GM18499 (cell line): ENCODE measurements at regions not wholly inside any gene's neighbourhood (a gene's known extent, or its start where the extent isn't known, plus 50 kb on each side); places are given as distances from the start of the nearest gene placed in this dataset.

Experiments used
- ATAC-seq: cut with Tn5 transposase; IDR thresholded peaks from one replicate; pipeline ENCODE4 v1.9.1; 2021; ENCODE audit warnings: moderate number of reproducible peaks; ENCODE audit not compliant: insufficient read depth, unreplicated experiment

DNA sequence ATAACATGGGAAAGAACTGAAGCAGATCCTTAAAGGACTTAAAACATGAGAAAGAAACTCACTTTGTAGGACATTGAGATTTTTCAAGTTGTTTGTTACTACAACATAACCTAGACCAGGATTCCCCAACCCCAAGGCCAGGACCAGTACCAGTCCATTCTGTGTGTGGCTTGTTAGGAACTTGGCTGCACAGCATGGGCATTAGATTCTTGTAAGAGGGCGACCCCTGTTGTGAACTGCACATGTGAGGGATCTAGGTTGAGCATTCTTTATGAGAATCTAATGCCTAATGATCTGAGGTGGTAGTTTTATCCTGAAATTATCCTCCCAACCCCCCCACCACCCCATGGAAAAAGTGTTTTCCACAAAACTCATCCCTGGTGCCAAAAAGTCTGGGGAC is 566.1 kb downstream of the KCTD8 start:
- no peak for ATAC-seq

DNA sequence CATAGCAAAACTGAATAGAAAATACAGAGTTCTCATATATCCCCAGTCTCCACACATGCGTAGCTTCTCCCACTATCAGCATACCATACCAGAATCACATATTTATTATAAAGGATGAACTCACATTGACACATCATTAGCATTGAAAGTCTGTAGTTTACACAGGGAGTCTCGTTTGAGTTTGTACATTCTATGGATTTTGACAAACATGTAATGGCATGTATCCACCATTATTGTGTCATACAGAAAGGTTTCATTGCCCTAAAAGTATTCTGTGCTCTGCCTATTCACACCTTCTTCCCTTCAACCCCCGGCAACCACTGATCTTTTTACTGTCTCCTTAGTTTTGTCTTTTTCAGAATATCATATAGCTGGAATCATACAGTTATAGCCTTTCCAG is 562.4 kb downstream of the KCTD8 start:
- no peak for ATAC-seq

DNA sequence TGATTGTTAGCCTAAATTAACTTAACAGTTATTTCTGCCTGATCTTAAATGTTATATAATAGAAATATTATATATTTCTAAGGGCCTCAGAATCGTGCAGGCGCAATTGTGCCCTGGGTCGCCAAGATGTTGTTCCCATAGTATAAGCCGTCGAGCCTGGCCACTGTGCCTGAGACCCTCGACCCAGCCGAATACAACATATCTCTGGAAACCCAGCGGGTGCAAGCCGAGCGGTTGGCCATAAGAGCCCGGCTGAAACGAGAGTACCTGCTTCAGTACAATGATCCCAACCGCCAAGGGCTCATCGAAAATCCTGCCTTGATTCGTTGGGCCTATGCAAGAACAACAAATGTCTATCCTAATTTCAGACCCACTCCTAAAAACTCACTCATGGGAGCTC is 549.8 kb downstream of the KCTD8 start:
- ATAC-seq, result no peak

DNA sequence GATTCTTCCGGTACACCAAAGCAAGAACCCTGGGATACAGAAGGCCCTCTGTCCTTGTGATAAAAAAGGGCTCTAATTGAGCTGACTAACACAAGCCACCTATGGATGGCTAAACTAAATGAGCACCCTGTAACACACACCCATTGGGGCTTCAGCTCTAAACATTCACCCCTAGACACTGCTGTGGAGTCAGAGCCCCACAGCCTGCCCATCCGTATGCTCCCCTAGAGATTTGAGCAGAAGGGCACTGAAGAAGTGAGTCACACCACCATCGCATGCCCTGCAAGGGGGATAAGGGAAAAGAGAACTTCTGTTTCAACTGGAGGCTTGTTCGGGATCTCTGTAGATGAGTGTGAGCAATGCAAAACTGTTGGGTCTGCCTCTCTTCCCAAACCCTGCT is 545.2 kb downstream of the KCTD8 start:
- ATAC-seq, result no peak

DNA sequence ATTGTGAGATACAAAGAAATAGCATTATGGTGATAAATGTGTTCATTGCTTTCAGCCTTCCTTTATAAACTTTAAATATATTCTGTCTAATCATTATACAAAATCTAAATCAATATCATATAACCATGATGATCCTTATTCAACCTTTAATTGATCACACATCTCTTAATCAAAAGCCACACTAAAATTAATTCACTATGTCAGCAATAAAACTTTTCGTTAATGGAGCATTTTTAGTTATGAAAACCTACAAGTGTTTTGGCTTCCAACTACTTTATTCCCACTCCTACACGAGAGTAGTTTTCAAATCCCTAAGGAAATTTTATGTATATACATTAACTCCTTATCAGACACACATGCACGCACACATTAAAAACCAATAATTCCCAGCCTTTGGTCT is 530.2 kb downstream of the KCTD8 start:
- no peak for ATAC-seq

DNA sequence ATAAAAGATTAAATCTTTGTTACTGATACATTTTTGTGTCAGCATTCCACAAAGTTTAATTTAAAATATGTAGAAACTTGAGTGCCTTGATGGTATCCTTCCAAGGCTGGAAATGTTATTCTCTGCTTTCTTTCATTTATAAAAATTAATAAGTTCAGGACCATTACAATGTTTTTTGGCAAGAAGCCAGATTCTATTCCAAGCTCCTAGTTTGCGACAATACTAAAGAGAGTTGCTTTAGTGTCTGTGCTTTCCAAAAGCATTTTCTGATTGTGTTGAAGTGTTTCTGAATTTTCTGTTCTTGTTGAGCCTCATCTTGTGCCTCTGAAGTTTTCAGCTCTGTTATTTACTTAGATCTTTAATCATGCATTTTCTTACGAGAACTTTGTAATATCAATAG is 516.2 kb downstream of the KCTD8 start:
- no peak for ATAC-seq

DNA sequence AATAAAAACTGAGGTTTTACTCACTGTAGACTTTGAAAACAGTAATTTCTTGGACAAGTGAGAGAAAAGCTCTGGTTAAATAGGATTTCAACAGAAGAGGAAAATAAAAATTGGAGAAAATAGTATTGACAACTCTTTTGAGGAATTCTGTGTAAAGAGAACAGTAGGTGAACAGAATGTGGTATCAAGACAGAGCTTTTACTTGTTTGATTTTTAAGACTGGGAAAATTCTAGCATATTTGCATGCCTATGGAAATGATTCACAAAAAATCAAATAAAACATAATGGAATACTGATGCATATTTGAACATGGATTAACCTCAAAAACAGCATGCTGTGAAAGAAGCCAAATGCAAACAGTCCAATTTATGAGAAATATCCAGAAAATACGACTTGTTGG is 504.6 kb downstream of the KCTD8 start:
- ATAC-seq, result no peak

DNA sequence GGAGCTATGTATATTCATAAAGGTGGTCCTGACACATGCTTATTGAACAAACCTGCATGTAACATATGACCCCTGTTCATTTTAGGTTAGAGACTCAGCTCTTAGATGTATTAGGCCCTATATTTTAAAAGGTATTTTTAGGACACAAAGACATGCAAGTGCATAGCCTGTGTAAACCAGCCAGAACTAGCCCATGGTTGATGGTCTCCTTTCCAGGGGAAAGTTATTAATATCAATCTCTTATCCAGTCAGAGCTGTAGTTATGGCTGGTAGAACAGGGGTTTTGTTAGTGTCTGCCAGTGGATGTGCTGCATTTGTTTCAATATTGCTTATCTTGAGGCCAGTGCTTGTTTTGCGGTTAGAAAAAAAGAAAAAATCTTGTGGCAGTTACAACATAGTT is 488.6 kb downstream of the KCTD8 start:
- no peak for ATAC-seq

DNA sequence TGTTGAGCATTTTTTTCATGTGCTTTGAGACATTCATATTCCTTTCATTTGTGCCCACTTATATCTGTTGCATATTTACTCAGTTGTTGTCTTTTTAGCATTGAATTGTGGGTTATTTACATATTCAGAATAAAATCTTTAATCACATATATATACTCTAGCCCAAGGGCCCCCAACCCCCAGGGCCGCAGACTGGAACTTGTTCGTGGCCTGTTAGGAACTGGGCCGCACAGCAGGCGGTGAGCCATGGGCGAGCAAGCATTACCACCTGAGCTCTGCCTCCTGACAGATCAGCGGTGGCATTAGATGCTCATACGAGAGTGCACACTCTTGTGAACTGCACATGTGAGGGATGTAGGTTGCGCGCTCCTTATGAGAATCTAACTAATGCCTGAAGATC is 480.6 kb downstream of the KCTD8 start:
- no peak for ATAC-seq

DNA sequence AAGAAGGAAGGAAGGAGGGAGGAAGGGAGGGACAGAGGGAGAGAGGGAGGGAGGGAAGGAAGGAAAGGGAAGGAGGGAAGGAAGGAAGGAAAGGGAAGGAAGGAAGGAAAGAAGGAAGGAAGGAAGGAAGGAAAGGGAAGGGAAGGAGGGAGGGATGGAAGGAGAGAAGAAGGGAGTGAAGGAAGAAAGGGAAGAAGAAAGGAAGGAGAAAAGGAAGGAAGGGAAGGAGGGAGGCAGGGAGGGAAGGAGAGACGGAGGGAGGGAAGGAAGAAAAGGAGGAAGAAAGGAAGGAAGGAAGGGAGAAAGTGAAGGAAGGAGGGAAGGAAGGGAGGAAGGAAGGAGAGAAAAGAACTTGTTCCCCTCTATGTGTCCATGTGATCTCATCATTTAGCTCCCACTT is 465.0 kb downstream of the KCTD8 start:
- no peak for ATAC-seq

DNA sequence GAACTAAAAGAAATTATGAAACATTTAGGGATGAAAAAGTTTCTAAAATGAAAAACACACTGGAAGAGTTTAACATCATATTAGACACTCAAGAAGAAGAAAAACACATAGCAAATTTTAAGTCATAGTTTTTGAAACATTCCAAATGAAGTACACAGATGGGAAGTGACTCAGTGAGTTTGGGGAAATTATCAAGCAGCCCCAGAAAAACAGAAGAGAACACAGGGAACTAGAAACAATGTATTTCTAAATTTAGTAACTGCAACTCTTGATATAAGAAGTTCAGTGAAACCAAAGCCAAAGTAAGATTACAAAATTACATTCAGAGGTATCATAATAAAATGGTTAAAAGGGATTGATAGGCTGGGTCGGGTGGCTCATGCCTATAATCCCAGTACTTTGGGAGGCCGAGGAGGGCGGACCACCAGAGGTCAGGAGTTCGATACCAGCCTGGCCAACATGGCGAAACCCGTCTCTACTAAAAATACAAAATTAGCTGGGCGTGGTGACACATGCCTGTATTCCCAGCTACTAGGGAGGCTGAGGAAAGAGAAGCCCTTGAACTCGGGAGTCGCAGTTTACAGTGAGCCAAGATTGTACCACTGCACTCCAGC is 461.2 kb downstream of the KCTD8 start:
- no peak for ATAC-seq

DNA sequence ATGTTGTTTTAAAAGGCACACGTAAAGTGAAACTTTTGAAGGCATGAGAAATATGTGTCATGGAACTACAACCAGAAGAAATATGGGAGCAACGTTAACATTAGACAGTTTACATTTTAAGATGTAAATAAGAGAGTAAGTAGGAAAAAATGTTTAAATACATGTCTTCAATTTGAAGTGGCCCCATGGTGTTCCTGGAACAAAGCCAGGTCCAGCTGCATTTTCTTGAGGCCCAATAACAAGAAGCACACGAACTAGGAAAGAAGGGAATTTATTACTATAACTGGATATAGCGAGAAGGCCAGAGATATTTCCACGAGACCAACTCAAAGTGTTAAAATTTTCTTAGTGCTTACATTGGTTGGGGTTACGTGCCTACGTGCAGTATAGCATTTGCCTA is 458.1 kb downstream of the KCTD8 start:
- no peak for ATAC-seq

DNA sequence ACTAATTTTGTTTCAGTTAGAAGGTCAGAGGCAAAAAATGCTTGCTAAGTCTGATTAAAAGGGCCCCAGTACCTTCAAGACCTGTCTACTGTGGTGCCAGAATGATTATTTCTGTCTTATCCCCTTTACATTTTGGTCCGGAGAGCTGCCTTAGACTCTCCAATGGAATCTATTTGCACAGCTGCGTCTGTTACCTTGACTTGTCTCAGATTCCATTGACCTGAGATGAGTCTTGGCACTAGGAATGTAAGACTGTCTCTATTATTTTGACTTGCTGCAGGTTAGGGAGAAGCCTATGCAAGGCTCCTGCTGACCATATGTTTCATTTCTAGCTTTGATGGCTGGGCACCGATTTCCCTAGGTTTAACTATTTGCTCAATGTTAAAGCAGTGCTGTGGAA is 457.6 kb downstream of the KCTD8 start:
- no peak for ATAC-seq

DNA sequence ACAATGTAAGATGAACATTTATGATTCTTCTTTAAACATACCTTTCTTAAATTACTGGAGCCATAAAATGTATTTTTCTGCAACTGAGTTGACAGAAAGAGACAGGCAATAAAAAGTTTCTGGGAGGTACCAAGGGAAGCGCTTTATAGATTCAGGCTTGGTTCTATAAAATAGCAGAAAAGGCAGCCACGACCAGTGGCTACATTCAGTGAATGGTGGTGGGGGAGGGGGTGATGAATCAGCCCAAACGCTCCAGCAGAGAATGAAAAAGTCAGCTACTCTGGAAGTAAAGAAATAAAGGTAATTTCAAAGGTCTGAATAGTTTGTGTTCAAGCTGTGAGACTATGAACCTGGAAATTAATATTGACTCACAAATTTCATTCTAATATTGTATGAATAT is 456.1 kb downstream of the KCTD8 start:
- ATAC-seq, result no peak

DNA sequence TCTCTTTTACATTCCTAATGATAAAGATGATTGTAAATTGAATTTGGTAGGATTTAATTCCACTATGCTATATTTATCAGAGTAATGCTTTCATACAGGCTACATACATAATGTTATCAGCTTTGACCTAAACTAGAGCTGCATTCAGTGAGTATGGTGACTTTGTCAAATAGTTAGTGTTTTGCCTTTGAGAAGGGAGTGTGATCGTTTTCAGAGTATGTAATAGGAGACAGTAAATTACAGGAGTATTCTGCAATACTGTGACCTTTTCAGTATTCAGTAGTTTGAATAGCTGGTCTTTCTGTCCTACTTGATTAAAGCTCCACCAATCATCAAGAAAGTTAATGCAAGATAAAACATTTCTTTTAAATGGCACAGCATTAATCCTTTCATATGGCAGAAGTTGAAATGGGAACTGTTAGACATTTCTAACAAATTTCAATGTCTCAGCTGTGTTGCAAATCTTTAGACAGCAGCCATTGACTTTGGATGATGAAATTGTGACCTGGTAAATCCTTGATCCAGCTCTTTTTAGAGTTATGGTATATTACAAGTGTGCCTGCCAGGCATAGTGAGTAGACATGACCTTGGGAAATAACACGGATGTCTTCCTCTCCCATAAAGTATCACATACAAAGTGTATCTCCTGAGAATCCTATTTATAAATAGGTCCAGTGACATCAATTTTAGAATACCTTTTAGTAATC is 455.3 kb downstream of the KCTD8 start:
- ATAC-seq, result no peak

DNA sequence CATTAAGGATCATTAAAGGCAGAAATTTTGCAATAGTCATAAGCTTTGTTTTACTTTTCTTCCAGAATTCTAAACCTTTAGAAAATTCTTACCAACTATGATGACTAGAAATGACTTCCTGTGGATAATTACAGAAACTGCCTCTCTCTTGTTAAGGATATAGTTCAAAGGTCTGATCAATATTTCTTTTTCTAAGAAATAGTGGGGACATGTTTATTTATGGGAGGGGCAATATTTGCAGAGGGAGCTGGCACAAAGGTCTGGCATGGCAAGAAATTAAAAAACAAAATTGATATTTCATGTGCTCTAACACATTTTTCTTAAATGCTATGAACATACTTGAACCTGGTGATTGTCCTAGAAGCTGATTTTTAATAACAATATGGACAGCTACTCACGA is 448.9 kb downstream of the KCTD8 start:
- ATAC-seq, result no peak

DNA sequence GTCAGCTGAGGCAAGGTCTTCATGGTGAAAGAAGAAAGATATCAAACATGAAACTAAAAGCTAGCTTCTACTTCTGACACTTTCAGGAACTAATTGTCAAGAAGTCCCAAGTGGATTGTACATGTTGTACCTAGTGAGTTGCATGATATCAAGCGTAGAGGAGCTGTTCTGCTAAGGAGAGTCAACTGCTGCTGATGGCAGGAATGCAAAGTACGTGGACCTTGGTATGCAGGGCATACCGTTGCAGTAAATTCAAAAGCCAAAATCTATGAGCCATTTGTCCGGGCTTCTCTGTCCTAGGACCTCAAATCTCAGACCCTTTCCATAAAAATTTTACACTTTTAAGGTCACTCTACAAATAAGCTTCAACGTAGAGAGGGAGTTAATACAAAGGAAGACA is 446.2 kb downstream of the KCTD8 start:
- ATAC-seq, result no peak

DNA sequence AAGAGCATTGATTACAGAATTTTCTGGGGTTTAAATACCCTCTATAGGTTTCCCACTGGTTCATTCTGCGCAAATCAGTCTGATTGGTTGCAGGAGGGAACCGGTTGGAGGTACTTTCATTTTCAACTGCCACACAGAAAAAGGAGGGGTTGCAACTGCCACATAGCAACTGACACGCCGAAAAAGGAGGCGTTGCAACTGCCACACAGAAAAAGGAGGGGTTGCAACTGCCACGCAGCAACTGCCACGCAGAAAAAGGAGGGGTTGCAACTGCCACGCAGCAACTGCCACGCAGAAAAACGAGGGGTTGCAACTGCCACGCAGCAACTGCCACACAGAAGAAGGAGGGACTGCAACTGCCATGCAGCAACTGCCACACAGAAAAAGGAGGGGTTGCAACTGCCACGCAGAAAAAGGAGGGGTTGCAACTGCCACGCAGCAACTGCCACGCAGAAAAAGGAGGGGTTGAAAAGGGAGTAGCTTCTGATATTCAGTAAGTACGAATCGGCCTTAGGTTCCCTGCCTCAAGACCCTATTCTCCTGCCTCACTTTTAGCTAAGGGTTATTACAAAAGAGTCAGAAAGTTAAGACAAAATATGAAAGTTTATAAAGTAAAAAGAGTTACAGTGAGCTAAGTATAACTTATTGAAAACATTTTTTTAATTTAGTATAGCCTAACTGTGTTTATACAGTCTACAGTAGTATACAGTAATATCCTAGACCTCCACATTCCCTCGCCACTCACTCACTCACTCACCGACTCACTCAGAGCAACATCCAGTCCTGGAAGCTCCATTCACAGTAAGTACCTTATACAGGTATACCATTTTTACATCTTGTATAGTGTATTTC is 431.8 kb downstream of the KCTD8 start:
- ATAC-seq, result no peak

DNA sequence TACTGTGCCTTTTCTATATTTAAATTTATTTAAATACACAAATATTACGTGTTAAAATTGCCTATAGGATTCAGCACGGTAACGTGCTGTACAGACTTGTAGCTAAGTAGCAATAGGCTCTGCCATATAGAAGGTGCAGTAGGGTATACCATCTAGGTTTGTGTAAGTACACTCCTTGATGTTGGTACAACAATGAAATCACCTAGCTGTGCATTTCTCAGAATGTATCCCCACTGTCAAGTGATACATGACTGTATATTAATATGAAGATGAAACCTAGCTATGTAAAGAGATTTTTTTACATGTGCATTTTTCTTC is 431.2 kb downstream of the KCTD8 start:
- ATAC-seq, result no peak

DNA sequence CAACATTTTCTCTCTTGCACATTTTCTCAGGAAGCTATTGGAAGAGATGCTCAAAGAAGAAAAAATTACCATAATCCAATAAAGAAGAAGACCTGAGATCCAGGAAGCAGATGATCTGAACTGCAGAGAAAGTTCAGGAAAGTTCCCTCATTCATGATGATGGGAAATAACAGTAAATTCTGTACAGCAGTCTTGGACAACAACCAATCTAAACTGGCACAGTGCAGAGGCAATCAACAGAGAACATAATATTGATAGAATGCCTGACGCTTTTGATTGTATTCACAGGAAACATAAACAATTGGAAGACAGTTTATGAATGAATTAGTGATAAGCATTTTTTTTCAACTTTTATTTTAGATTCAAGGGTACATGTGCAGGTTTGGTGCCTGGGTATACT is 428.9 kb downstream of the KCTD8 start:
- ATAC-seq, result no peak

DNA sequence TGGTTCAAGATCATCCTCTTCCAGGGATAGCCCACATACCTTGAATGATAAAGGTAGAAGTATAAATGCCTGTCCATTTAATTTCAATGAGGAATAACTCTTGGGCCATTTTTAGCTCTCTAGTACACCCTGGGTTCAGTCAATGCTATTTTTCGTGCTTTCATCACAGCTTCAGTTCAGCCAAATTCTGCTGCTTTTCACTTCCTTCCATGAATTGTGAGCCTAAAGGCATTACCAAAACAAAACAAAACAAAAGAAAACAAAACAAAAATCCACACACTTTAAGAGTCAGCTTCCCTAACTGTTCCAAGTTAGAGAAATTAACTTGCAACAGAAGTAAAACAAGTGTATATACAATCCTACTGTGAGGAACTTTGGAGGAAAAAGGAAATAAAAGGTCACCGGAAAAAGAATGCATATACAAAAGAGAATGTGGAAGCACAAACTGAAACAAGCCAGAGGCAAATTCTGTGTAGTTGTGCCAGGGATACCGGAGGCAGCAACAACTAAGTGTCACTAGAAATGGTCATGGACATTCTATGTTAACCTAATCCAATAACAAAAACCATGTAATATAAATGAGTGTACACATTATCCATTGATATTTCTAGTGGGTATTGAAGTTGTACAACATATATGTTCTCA is 423.1 kb downstream of the KCTD8 start:
- no peak for ATAC-seq
